HG02763 (cell line): ENCODE measurements at regions not wholly inside any gene's neighbourhood (a gene's known extent, or its start where the extent isn't known, plus 50 kb on each side); places are given as distances from the start of the nearest gene placed in this dataset.
"Not testable (repeated sequence)": the region's sequence is repeated elsewhere in the genome, so short reads cannot be mapped to it uniquely, and the experiment has no call there.

ENCODE experiments used
- ATAC-seq: cut with Tn5 transposase; IDR thresholded peaks from one replicate; pipeline ENCODE4 v1.9.1; 2021; ENCODE audit warnings: mild to moderate bottlenecking, moderate library complexity; ENCODE audit not compliant: unreplicated experiment

- no peak for ATAC-seq
Measured at GRCh38 chr3:89002191-89002590, 105.2 kb upstream of the EPHA3 start.

- no peak for ATAC-seq
Measured at GRCh38 chr3:89013536-89013935, 93.9 kb upstream of the EPHA3 start.

- ATAC-seq, result no peak
Measured at GRCh38 chr3:89017531-89017930, 89.9 kb upstream of the EPHA3 start.

GRCh38 chr3:89025185-89025584 is 82.2 kb upstream of the EPHA3 start:
- ATAC-seq, result no peak

- ATAC-seq, result no peak
Measured at GRCh38 chr3:89032346-89033013, 74.9 kb upstream of the EPHA3 start.

- ATAC-seq, result not testable (repeated sequence)
Measured at GRCh38 chr3:89034723-89035122, 72.7 kb upstream of the EPHA3 start.

- no peak for ATAC-seq
Measured at GRCh38 chr3:89038869-89039268, 68.6 kb upstream of the EPHA3 start.

- ATAC-seq, result no peak
Measured at GRCh38 chr3:89042236-89042835, 65.1 kb upstream of the EPHA3 start.

GRCh38 chr3:89043406-89043932 is 64.0 kb upstream of the EPHA3 start:
- no peak for ATAC-seq

GRCh38 chr3:89046661-89047060 is 60.8 kb upstream of the EPHA3 start:
- no peak for ATAC-seq

GRCh38 chr3:89049119-89049518 is 58.3 kb upstream of the EPHA3 start:
- ATAC-seq, result no peak

GRCh38 chr3:89052386-89052785 is 55.0 kb upstream of the EPHA3 start:
- no peak for ATAC-seq

- ATAC-seq, result no peak
Measured at GRCh38 chr3:89057398-89057797, 50.0 kb upstream of the EPHA3 start.
